ENCODE measurements at regions not wholly inside any gene's neighbourhood (a gene's known extent, or its start where the extent isn't known, plus 50 kb on each side); places are given as distances from the start of the nearest gene placed in this dataset.

- no peak overlapping the region for H2AFZ ChIP-seq (ENCODE audit: low read length)
- no peaks in the 10 kb centered on the region for H3K9me2 ChIP-seq (replicated peaks; ENCODE audit: low read depth, low read length)
- H3K4me1 ChIP-seq (ENCODE audit: insufficient read depth, low read length, poor library complexity, severe bottlenecking), result no peaks in the 10 kb centered on the region
- no peaks in the 10 kb centered on the region for H3K79me2 ChIP-seq (ENCODE audit: insufficient read depth, low read length)
- H3K9me3 ChIP-seq (ENCODE audit: insufficient read depth, low read depth, low read length), result no peaks in the 10 kb centered on the region
- H3K9ac ChIP-seq (ENCODE audit: low read depth, low read length, poor library complexity, severe bottlenecking), result no peak overlapping the region
- no peaks in the 10 kb centered on the region for H3K27me3 ChIP-seq (ENCODE audit: insufficient read depth, low read length, poor library complexity, severe bottlenecking)
- no peaks in the 10 kb centered on the region for H3K36me3 ChIP-seq (ENCODE audit: insufficient read depth, low read length)
- H3F3A ChIP-seq (ENCODE audit: low read depth), result no peaks in the 10 kb centered on the region
- no peaks in the 10 kb centered on the region for H4K20me1 ChIP-seq (ENCODE audit: insufficient read depth, low read length, poor library complexity, severe bottlenecking)
- no peak overlapping the region for H3K4me3 ChIP-seq (ENCODE audit: low read length, poor library complexity, severe bottlenecking)
- no peak overlapping the region for H3K4me2 ChIP-seq (ENCODE audit: low read depth, low read length, poor library complexity, severe bottlenecking)
- TF ChIP-seq EZH2phosphoT487 (IDR thresholded peaks at IDR 0.05; ENCODE audit: borderline replicate concordance), result no peak
- TF ChIP-seq CTCF (conservative IDR thresholded peaks at IDR 0.05; ENCODE audit: low read length), result no peak
These were observed 256.0 kb downstream of the DHX15 start for GRCh38 chr4:24328310-24328709.

GRCh38 chr4:24322995-24323394 lies 261.4 kb downstream of the DHX15 start:
- Histone ChIP-seq H3K9me2 (replicated peaks; ENCODE audit: low read depth, low read length) (no peaks in the 10 kb centered on the region), H3K79me2 (ENCODE audit: insufficient read depth, low read length) (no peaks in the 10 kb centered on the region), H3K9me3 (ENCODE audit: insufficient read depth, low read depth, low read length) (no peaks in the 10 kb centered on the region), H2AFZ (ENCODE audit: low read length) (no peak overlapping the region), H4K20me1 (ENCODE audit: insufficient read depth, low read length, poor library complexity, severe bottlenecking) (no peaks in the 10 kb centered on the region), H3F3A (ENCODE audit: low read depth) (no peaks in the 10 kb centered on the region), H3K9ac (ENCODE audit: low read depth, low read length, poor library complexity, severe bottlenecking) (no peak overlapping the region), H3K4me3 (ENCODE audit: low read length, poor library complexity, severe bottlenecking) (no peak overlapping the region), H3K36me3 (ENCODE audit: insufficient read depth, low read length) (no peaks in the 10 kb centered on the region), H3K4me1 (ENCODE audit: insufficient read depth, low read length, poor library complexity, severe bottlenecking) (no peaks in the 10 kb centered on the region), H3K4me2 (ENCODE audit: low read depth, low read length, poor library complexity, severe bottlenecking) (no peak overlapping the region), H3K27me3 (ENCODE audit: insufficient read depth, low read length, poor library complexity, severe bottlenecking) (no peaks in the 10 kb centered on the region)
- TF ChIP-seq CTCF (conservative IDR thresholded peaks at IDR 0.05; ENCODE audit: low read length) (no peak), EZH2phosphoT487 (IDR thresholded peaks at IDR 0.05; ENCODE audit: borderline replicate concordance) (no peak)

- Histone ChIP-seq H3F3A (ENCODE audit: low read depth) (no peaks in the 10 kb centered on the region), H2AFZ (ENCODE audit: low read length) (no peak overlapping the region), H3K4me2 (ENCODE audit: low read depth, low read length, poor library complexity, severe bottlenecking) (no peak overlapping the region), H4K20me1 (ENCODE audit: insufficient read depth, low read length, poor library complexity, severe bottlenecking) (no peaks in the 10 kb centered on the region), H3K9me2 (replicated peaks; ENCODE audit: low read depth, low read length) (no peaks in the 10 kb centered on the region), H3K4me1 (ENCODE audit: insufficient read depth, low read length, poor library complexity, severe bottlenecking) (no peaks in the 10 kb centered on the region), H3K4me3 (ENCODE audit: low read length, poor library complexity, severe bottlenecking) (no peak overlapping the region), H3K9me3 (ENCODE audit: insufficient read depth, low read depth, low read length) (no peaks in the 10 kb centered on the region), H3K9ac (ENCODE audit: low read depth, low read length, poor library complexity, severe bottlenecking) (no peak overlapping the region), H3K27me3 (ENCODE audit: insufficient read depth, low read length, poor library complexity, severe bottlenecking) (no peaks in the 10 kb centered on the region), H3K36me3 (ENCODE audit: insufficient read depth, low read length) (no peaks in the 10 kb centered on the region), H3K79me2 (ENCODE audit: insufficient read depth, low read length) (no peaks in the 10 kb centered on the region)
- TF ChIP-seq CTCF (conservative IDR thresholded peaks at IDR 0.05; ENCODE audit: low read length), result no peak
These were observed 261.8 kb downstream of the DHX15 start for GRCh38 chr4:24322511-24322910.
